ENCODE measurements at regions not wholly inside any gene's neighbourhood (a gene's known extent, or its start where the extent isn't known, plus 50 kb on each side); places are given as distances from the start of the nearest gene placed in this dataset.

DNA sequence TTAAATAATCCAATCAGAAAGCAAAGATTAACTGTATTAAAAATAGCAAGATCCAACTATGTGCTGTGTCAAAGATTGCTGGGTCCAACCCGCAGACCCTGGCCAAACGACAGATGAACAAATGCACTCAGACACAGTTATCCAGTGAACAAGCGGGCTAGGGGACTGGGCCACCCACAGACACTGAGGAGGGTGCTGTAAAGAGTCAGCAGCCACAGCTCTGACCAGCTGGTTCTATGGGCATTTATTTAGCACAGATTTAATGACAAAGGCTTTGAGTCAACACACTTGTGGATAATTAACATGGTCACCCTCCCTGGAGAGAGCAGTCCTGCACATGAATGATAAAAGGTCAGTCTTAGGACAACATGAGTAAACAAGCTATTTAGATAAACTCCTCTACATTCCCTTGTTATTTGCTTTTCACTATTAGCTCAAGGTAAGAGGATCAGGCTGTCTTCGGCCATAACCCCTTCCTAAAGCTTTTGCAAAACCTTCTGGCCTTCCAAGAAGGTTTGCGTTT, 424.9 kb downstream of the HINT1 start:
- no peak for TF ChIP-seq TAF1 (IDR thresholded peaks at IDR 0.05; ENCODE audit: borderline replicate concordance, low read depth, low read length)
- no peak for TF ChIP-seq POLR2A (IDR thresholded peaks at IDR 0.05; ENCODE audit: low read depth, low read length)
- TF ChIP-seq POLR2AphosphoS5 (IDR thresholded peaks at IDR 0.05; ENCODE audit: low read depth, low read length) = no peak
